ENCODE measurements at regions not wholly inside any gene's neighbourhood (a gene's known extent, or its start where the extent isn't known, plus 50 kb on each side); places are given as distances from the start of the nearest gene placed in this dataset.

GRCh38 chr2:134782792-134783191 lies 55.6 kb upstream of the ACMSD start:
- Histone ChIP-seq H2BK5ac (ENCODE audit: low read length) (no peak overlapping the region), H4K8ac (ENCODE audit: low read depth, low read length) (no peak overlapping the region), H3K4me3 (ENCODE audit: low read length in 2 of 2) (no peak overlapping the region), H3K9ac (ENCODE audit: low read depth, low read length, poor library complexity) (no peak overlapping the region), H3K4me1 (ENCODE audit: control insufficient read depth in 2 of 2, insufficient read depth in 1 of 2, low read depth in 1 of 2, low read length in 2 of 2) (no peaks in the 10 kb centered on the region), H3K4ac (ENCODE audit: low read length) (no peak overlapping the region), H2AFZ (ENCODE audit: low read length) (no peak overlapping the region), H3K27ac (replicated peaks; ENCODE audit: low read length) (no peak overlapping the region), H2BK120ac (ENCODE audit: low read depth, low read length) (no peak overlapping the region), H2BK12ac (ENCODE audit: low read length) (no peak overlapping the region), H3K79me1 (ENCODE audit: low read depth, low read length) (no peaks in the 10 kb centered on the region), H3K36me3 (replicated peaks in 1 of 2; ENCODE audit: control insufficient read depth in 2 of 2, insufficient read depth in 2 of 2, low read length in 2 of 2) (no peaks in the 10 kb centered on the region), H3K4me2 (ENCODE audit: insufficient read depth, low read length, poor library complexity, severe bottlenecking) (no peak overlapping the region), H2BK15ac (ENCODE audit: low read length) (no peak overlapping the region), H3K18ac (ENCODE audit: low read length) (no peak overlapping the region), H4K91ac (ENCODE audit: low read depth, low read length, poor library complexity) (no peak overlapping the region), H3K14ac (ENCODE audit: low read length) (no peak overlapping the region), H2AK5ac (ENCODE audit: low read depth, low read length) (no peak overlapping the region), H3K23ac (ENCODE audit: low read depth, low read length, poor library complexity) (no peak overlapping the region), H3K9me3 (replicated peaks in 1 of 2; ENCODE audit: control insufficient read depth in 2 of 2, insufficient read depth in 1 of 2, low read depth in 1 of 2, low read length in 2 of 2) (no peaks in the 10 kb centered on the region), H3K27me3 (ENCODE audit: control insufficient read depth in 3 of 3, insufficient read depth in 3 of 3, low read depth in 1 of 3, low read length in 3 of 3) (no peaks in the 10 kb centered on the region)
- no peak for DNase-seq (ENCODE audit: low spot score)
- WGBS, 2 donors (ENCODE audit: extremely low coverage in 2 of 2, insufficient read length in 2 of 2, insufficient replicate concordance in 1 of 2), result no CpG with 5 or more reads among the region's 3 CpGs

GRCh38 chr2:134783912-134784311 lies 54.5 kb upstream of the ACMSD start:
- Histone ChIP-seq H3K9me3 (replicated peaks in 1 of 2; ENCODE audit: control insufficient read depth in 2 of 2, insufficient read depth in 1 of 2, low read depth in 1 of 2, low read length in 2 of 2) (no peaks in the 10 kb centered on the region), H2BK12ac (ENCODE audit: low read length) (no peak overlapping the region), H4K91ac (ENCODE audit: low read depth, low read length, poor library complexity) (no peak overlapping the region), H3K4me3 (ENCODE audit: low read length in 2 of 2) (no peak overlapping the region), H3K36me3 (replicated peaks in 1 of 2; ENCODE audit: control insufficient read depth in 2 of 2, insufficient read depth in 2 of 2, low read length in 2 of 2) (no peaks in the 10 kb centered on the region), H2BK15ac (ENCODE audit: low read length) (no peak overlapping the region), H3K18ac (ENCODE audit: low read length) (no peak overlapping the region), H3K23ac (ENCODE audit: low read depth, low read length, poor library complexity) (no peak overlapping the region), H3K27me3 (ENCODE audit: control insufficient read depth in 3 of 3, insufficient read depth in 3 of 3, low read depth in 1 of 3, low read length in 3 of 3) (no peaks in the 10 kb centered on the region), H2BK120ac (ENCODE audit: low read depth, low read length) (no peak overlapping the region), H3K27ac (replicated peaks; ENCODE audit: low read length) (no peak overlapping the region), H3K79me1 (ENCODE audit: low read depth, low read length) (no peaks in the 10 kb centered on the region), H3K4me1 (ENCODE audit: control insufficient read depth in 2 of 2, insufficient read depth in 1 of 2, low read depth in 1 of 2, low read length in 2 of 2) (no peaks in the 10 kb centered on the region), H3K4me2 (ENCODE audit: insufficient read depth, low read length, poor library complexity, severe bottlenecking) (no peak overlapping the region), H3K9ac (ENCODE audit: low read depth, low read length, poor library complexity) (no peak overlapping the region), H2AK5ac (ENCODE audit: low read depth, low read length) (no peak overlapping the region), H2AFZ (ENCODE audit: low read length) (no peak overlapping the region), H4K8ac (ENCODE audit: low read depth, low read length) (no peak overlapping the region), H3K14ac (ENCODE audit: low read length) (no peak overlapping the region), H3K4ac (ENCODE audit: low read length) (no peak overlapping the region), H2BK5ac (ENCODE audit: low read length) (no peak overlapping the region)
- DNase-seq (ENCODE audit: low spot score), result no peak
- WGBS, 2 donors (ENCODE audit: extremely low coverage in 2 of 2, insufficient read length in 2 of 2, insufficient replicate concordance in 1 of 2), result no CpG with 5 or more reads among the region's 2 CpGs

GRCh38 chr2:134785659-134786430 lies 52.6 kb upstream of the ACMSD start:
- no peaks in the 10 kb centered on the region for H3K36me3 ChIP-seq (replicated peaks in 1 of 2; ENCODE audit: control insufficient read depth in 2 of 2, insufficient read depth in 2 of 2, low read length in 2 of 2)
- no CpG with 5 or more reads among the region's 8 CpGs for WGBS, 2 donors (ENCODE audit: extremely low coverage in 2 of 2, insufficient read length in 2 of 2, insufficient replicate concordance in 1 of 2)
- no peak overlapping the region for H4K8ac ChIP-seq (ENCODE audit: low read depth, low read length)
- no peak overlapping the region for H3K4me3 ChIP-seq (ENCODE audit: low read length in 2 of 2)
- H2BK15ac ChIP-seq (ENCODE audit: low read length), result no peak overlapping the region
- H3K4ac ChIP-seq (ENCODE audit: low read length), result no peak overlapping the region
- no peak overlapping the region for H3K23ac ChIP-seq (ENCODE audit: low read depth, low read length, poor library complexity)
- H4K91ac ChIP-seq (ENCODE audit: low read depth, low read length, poor library complexity), result no peak overlapping the region
- H3K4me2 ChIP-seq (ENCODE audit: insufficient read depth, low read length, poor library complexity, severe bottlenecking), result no peak overlapping the region
- H2AFZ ChIP-seq (ENCODE audit: low read length), result no peak overlapping the region
- H3K27me3 ChIP-seq (ENCODE audit: control insufficient read depth in 3 of 3, insufficient read depth in 3 of 3, low read depth in 1 of 3, low read length in 3 of 3), result no peaks in the 10 kb centered on the region
- no peak overlapping the region for H3K18ac ChIP-seq (ENCODE audit: low read length)
- no peak overlapping the region for H3K9ac ChIP-seq (ENCODE audit: low read depth, low read length, poor library complexity)
- H2BK120ac ChIP-seq (ENCODE audit: low read depth, low read length), result no peak overlapping the region
- H2BK5ac ChIP-seq (ENCODE audit: low read length), result no peak overlapping the region
- no peaks in the 10 kb centered on the region for H3K4me1 ChIP-seq (ENCODE audit: control insufficient read depth in 2 of 2, insufficient read depth in 1 of 2, low read depth in 1 of 2, low read length in 2 of 2)
- no peaks in the 10 kb centered on the region for H3K9me3 ChIP-seq (replicated peaks in 1 of 2; ENCODE audit: control insufficient read depth in 2 of 2, insufficient read depth in 1 of 2, low read depth in 1 of 2, low read length in 2 of 2)
- H3K27ac ChIP-seq (replicated peaks; ENCODE audit: low read length), result no peak overlapping the region
- H2AK5ac ChIP-seq (ENCODE audit: low read depth, low read length), result no peak overlapping the region
- no peak for DNase-seq (ENCODE audit: low spot score)
- H3K14ac ChIP-seq (ENCODE audit: low read length), result no peak overlapping the region
- no peak overlapping the region for H2BK12ac ChIP-seq (ENCODE audit: low read length)
- H3K79me1 ChIP-seq (ENCODE audit: low read depth, low read length), result no peaks in the 10 kb centered on the region

GRCh38 chr2:134788417-134788816 lies 50.0 kb upstream of the ACMSD start:
- Histone ChIP-seq H2BK5ac (ENCODE audit: low read length) (no peak overlapping the region), H3K79me1 (ENCODE audit: low read depth, low read length) (no peaks in the 10 kb centered on the region), H2BK120ac (ENCODE audit: low read depth, low read length) (no peak overlapping the region), H3K4ac (ENCODE audit: low read length) (no peak overlapping the region), H3K4me2 (ENCODE audit: insufficient read depth, low read length, poor library complexity, severe bottlenecking) (no peak overlapping the region), H4K91ac (ENCODE audit: low read depth, low read length, poor library complexity) (no peak overlapping the region), H3K9ac (ENCODE audit: low read depth, low read length, poor library complexity) (no peak overlapping the region), H2BK12ac (ENCODE audit: low read length) (no peak overlapping the region), H3K14ac (ENCODE audit: low read length) (no peak overlapping the region), H3K4me1 (ENCODE audit: control insufficient read depth in 2 of 2, insufficient read depth in 1 of 2, low read depth in 1 of 2, low read length in 2 of 2) (no peaks in the 10 kb centered on the region), H3K36me3 (replicated peaks in 1 of 2; ENCODE audit: control insufficient read depth in 2 of 2, insufficient read depth in 2 of 2, low read length in 2 of 2) (no peaks in the 10 kb centered on the region), H4K8ac (ENCODE audit: low read depth, low read length) (no peak overlapping the region), H3K9me3 (replicated peaks in 1 of 2; ENCODE audit: control insufficient read depth in 2 of 2, insufficient read depth in 1 of 2, low read depth in 1 of 2, low read length in 2 of 2) (no peaks in the 10 kb centered on the region), H3K27me3 (ENCODE audit: control insufficient read depth in 3 of 3, insufficient read depth in 3 of 3, low read depth in 1 of 3, low read length in 3 of 3) (no peaks in the 10 kb centered on the region), H2AFZ (ENCODE audit: low read length) (no peak overlapping the region), H2BK15ac (ENCODE audit: low read length) (no peak overlapping the region), H2AK5ac (ENCODE audit: low read depth, low read length) (no peak overlapping the region), H3K23ac (ENCODE audit: low read depth, low read length, poor library complexity) (no peak overlapping the region), H3K4me3 (ENCODE audit: low read length in 2 of 2) (no peak overlapping the region), H3K18ac (ENCODE audit: low read length) (no peak overlapping the region), H3K27ac (replicated peaks; ENCODE audit: low read length) (no peak overlapping the region)
- no CpG with 5 or more reads among the region's 2 CpGs for WGBS, 2 donors (ENCODE audit: extremely low coverage in 2 of 2, insufficient read length in 2 of 2, insufficient replicate concordance in 1 of 2)
- DNase-seq (ENCODE audit: low spot score), result no peak
